Endothelial cell of umbilical vein (primary cell): ENCODE measurements at regions not wholly inside any gene's neighbourhood (a gene's known extent, or its start where the extent isn't known, plus 50 kb on each side); places are given as distances from the start of the nearest gene placed in this dataset.

Source experiments
- BruUV-seq: library from RNA; stranded (reverse); fragments of 400-500 nt; replicated peaks from 2 replicates; lab custom pipeline; 2021; lab: Mats Ljungman, UMichigan
- CTCF ChIA-PET: fragments of 300-600, 350-600 bp; sonication (Branson Sonifier 250); formaldehyde crosslinking; loops from one replicate; lab custom pipeline; 2021; ENCODE audit warnings: antibody characterized with exemption, inconsistent platforms; lab: Charles Lee
- POLR2A ChIA-PET: fragments of 300-600, 350-600 bp; sonication (Branson Sonifier 250); formaldehyde crosslinking; loops from one replicate; lab custom pipeline; 2021; ENCODE audit warnings: antibody characterized with exemption, inconsistent platforms; lab: Charles Lee
- DNase-seq: peaks from one replicate; pipeline ENCODE4 v3.0.0-alpha.2; 2011; ENCODE audit warnings: low read depth, low spot score
- FAIRE-seq: peaks from 2 replicates; lab custom pipeline; 2011; peaks lifted over from hg19 to GRCh38; lab: Jason Lieb, UNC
- H2AFZ ChIP-seq: 2 replicates; pipeline ENCODE4 v1.6.0; 2012; ENCODE audit warnings: low read depth, low read length, control low read depth, inconsistent platforms
- H3K27ac ChIP-seq: 2 replicates; pipeline ENCODE4 v1.5.1; 2011; ENCODE audit warnings: low read depth, mild to moderate bottlenecking, control low read depth, low read length, moderate library complexity; ENCODE audit not compliant: insufficient read depth
- H3K27me3 ChIP-seq, 2 experiments: 2 replicates each; pipeline versions ENCODE4 v1.6.0 to v1.6.1; 2011; ENCODE audit warnings: low read length in 2 of 2, mixed read lengths in 1 of 2; ENCODE audit not compliant: control insufficient read depth in 2 of 2, insufficient read depth in 2 of 2
- H3K36me3 ChIP-seq, 2 experiments: 2 replicates in 1 of 2; 3 replicates in 1 of 2; pipeline ENCODE4 v1.5.1; 2011; ENCODE audit warnings: low read length in 2 of 2, mild to moderate bottlenecking in 1 of 2, moderate library complexity in 1 of 2; ENCODE audit not compliant: control insufficient read depth in 2 of 2, insufficient read depth in 2 of 2; ENCODE audit errors: extremely low read depth in 1 of 2
- H3K4me1 ChIP-seq: 3 replicates; pipeline ENCODE4 v1.5.1; 2011; ENCODE audit warnings: mild to moderate bottlenecking, low read length; ENCODE audit not compliant: control insufficient read depth, insufficient read depth; ENCODE audit errors: extremely low read depth
- H3K4me2 ChIP-seq: 2 replicates; pipeline ENCODE4 v1.6.1; 2011; ENCODE audit warnings: low read length, control low read depth, mixed read lengths; ENCODE audit not compliant: insufficient read depth
- H3K4me3 ChIP-seq, 3 experiments: fragments of 200-600 bp in 1 of 3; sonication (generic), shearing (Covaris generic) in 1 of 3; replicated peaks in 1 of 3; 2 replicates each; pipeline ENCODE4 v1.5.1; 2011 to 2016; ENCODE audit warnings: control low read depth in 3 of 3, low read length in 3 of 3, mild to moderate bottlenecking in 2 of 3, inconsistent platforms in 1 of 3, low read depth in 1 of 3, moderate library complexity in 1 of 3; ENCODE audit not compliant: insufficient read depth in 1 of 3
- H3K79me2 ChIP-seq: 2 replicates; pipeline ENCODE4 v1.6.0; 2012; ENCODE audit warnings: low read length, inconsistent platforms; ENCODE audit not compliant: control insufficient read depth, insufficient read depth
- H3K9ac ChIP-seq: replicated peaks from 2 replicates; pipeline ENCODE3; 2011; ENCODE audit warnings: low read length, control low read depth; ENCODE audit not compliant: insufficient read depth; ENCODE audit errors: extremely low read depth
- H3K9me1 ChIP-seq: replicated peaks from 3 replicates; pipeline ENCODE4 v1.6.0; 2011; ENCODE audit warnings: mild to moderate bottlenecking, low read length; ENCODE audit not compliant: control insufficient read depth, insufficient read depth; ENCODE audit errors: extremely low read depth
- H3K9me3 ChIP-seq: replicated peaks from 2 replicates; pipeline ENCODE4 v1.5.1; 2012; ENCODE audit warnings: low read length, inconsistent platforms; ENCODE audit not compliant: control insufficient read depth, insufficient read depth
- H4K20me1 ChIP-seq: replicated peaks from 2 replicates; pipeline ENCODE3; 2011; ENCODE audit warnings: mild to moderate bottlenecking, low read length; ENCODE audit not compliant: control insufficient read depth, insufficient read depth; ENCODE audit errors: extremely low read depth
- EZH2 ChIP-seq: IDR thresholded peaks from 2 replicates; pipeline ENCODE4 v1.6.1; 2012; ENCODE audit warnings: borderline replicate concordance, low read depth, mild to moderate bottlenecking, moderate library complexity, low read length, inconsistent platforms; ENCODE audit not compliant: severe bottlenecking
- FOS ChIP-seq: IDR thresholded peaks from 2 replicates; pipeline ENCODE4 v1.6.1; 2011; ENCODE audit warnings: mild to moderate bottlenecking, low read length, moderate library complexity, borderline replicate concordance; ENCODE audit not compliant: insufficient read depth
- GATA2 ChIP-seq: IDR thresholded peaks from 2 replicates; pipeline ENCODE4 v1.7.0; 2011; ENCODE audit warnings: low read depth, mild to moderate bottlenecking, moderate library complexity, mixed read lengths, low read length; ENCODE audit not compliant: insufficient read length, insufficient read depth
- JUN ChIP-seq: IDR thresholded peaks from 2 replicates; pipeline ENCODE4 v1.6.1; 2011; ENCODE audit warnings: borderline replicate concordance, low read depth; ENCODE audit not compliant: insufficient read length, insufficient read depth
- MAX ChIP-seq: IDR thresholded peaks from 2 replicates; pipeline ENCODE4 v1.6.1; 2011; ENCODE audit not compliant: insufficient read depth, insufficient read length
- MYC ChIP-seq: IDR thresholded peaks from one replicate; pipeline ENCODE4 v1.6.1; 2011; ENCODE audit warnings: mild to moderate bottlenecking, low read depth, low read length
- POLR2A ChIP-seq: IDR thresholded peaks from 2 replicates; pipeline ENCODE4 v1.6.1; 2012; ENCODE audit warnings: low read depth, mild to moderate bottlenecking, control low read depth, low read length
- POLR2AphosphoS5 ChIP-seq: IDR thresholded peaks from 2 replicates; pipeline ENCODE4 v1.6.1; 2012; ENCODE audit warnings: low read depth, mild to moderate bottlenecking, control low read depth, low read length, moderate library complexity; ENCODE audit not compliant: insufficient read depth
- dilution Hi-C: fragments of 300-500 bp; cut with MboI; formaldehyde crosslinking; loops from one replicate; pipeline ENCODE4 v1.15.0; 2019; ENCODE audit warnings: low sequenced_read_pairs; ENCODE audit not compliant: extremely low pct_ligation_motif_present
- intact Hi-C: fragments of 100-400 bp; cut with micrococcal nuclease; formaldehyde crosslinking; loops from one replicate; pipeline ENCODE4 v1.10.0; 2022
- TF ChIP-seq, protein P1 (sequence below), 2 donors: IDR thresholded peaks; 1 replicate in 1 of 2; 2 replicates in 1 of 2; pipeline ENCODE4 v1.5.1; 2011; ENCODE audit warnings: low read length in 2 of 2, mild to moderate bottlenecking in 2 of 2, moderate library complexity in 2 of 2, control low read depth in 1 of 2, inconsistent platforms in 1 of 2, low read depth in 1 of 2; ENCODE audit not compliant: insufficient read depth in 1 of 2; ENCODE audit errors: extremely low read depth in 1 of 2

DNA sequence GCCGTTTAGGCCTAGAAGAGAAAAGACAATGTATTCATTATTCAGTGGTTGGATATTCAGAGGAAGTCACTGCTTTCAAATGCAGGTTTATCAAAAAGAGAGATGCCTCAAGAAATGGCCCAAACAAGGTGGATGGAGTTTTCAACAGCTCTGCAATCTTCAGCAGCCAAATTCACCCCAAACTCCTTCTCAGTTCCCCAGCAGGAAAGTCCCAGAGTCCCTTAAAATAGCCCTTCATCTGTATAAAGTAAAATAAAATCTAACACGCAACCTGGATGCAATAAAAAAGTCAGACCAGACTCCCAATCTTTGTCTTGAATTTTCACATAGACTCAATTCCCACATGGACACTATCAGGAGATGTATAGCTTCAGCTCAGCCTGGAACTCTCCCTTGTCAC, 101.6 kb upstream of the SPATA12 start:
- no peaks in the 10 kb centered on the region for H3K79me2 ChIP-seq
- H3K9me3 ChIP-seq = no peaks in the 10 kb centered on the region
- intact Hi-C loops = no loop called here
- no TSS peak for BruUV-seq
- H4K20me1 ChIP-seq = no peaks in the 10 kb centered on the region
- no peaks in the 10 kb centered on the region for H3K27me3 ChIP-seq
- dilution Hi-C loops = no loop called here
- H3K9me1 ChIP-seq = no peaks in the 10 kb centered on the region
- no peak for TF ChIP-seq POLR2AphosphoS5
- TF ChIP-seq POLR2A = no peak
- TF ChIP-seq MYC = no peak
- no peak for TF ChIP-seq JUN
- no peak for TF ChIP-seq GATA2
- no peak for TF ChIP-seq EZH2
- no peak for TF ChIP-seq MAX
- TF ChIP-seq FOS = no peak
- TF ChIP-seq, protein P1, sequence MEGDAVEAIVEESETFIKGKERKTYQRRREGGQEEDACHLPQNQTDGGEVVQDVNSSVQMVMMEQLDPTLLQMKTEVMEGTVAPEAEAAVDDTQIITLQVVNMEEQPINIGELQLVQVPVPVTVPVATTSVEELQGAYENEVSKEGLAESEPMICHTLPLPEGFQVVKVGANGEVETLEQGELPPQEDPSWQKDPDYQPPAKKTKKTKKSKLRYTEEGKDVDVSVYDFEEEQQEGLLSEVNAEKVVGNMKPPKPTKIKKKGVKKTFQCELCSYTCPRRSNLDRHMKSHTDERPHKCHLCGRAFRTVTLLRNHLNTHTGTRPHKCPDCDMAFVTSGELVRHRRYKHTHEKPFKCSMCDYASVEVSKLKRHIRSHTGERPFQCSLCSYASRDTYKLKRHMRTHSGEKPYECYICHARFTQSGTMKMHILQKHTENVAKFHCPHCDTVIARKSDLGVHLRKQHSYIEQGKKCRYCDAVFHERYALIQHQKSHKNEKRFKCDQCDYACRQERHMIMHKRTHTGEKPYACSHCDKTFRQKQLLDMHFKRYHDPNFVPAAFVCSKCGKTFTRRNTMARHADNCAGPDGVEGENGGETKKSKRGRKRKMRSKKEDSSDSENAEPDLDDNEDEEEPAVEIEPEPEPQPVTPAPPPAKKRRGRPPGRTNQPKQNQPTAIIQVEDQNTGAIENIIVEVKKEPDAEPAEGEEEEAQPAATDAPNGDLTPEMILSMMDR (IDR thresholded peaks at IDR 0.05; ENCODE audit: extremely low read depth in 1 of 2, insufficient read depth in 1 of 2, low read depth in 1 of 2, low read length in 2 of 2) = no peak
- H3K4me3 ChIP-seq = no peak overlapping the region
- no peak for FAIRE-seq
- no peak overlapping the region for H3K4me2 ChIP-seq
- ChIA-PET CTCF (interaction anchor here (1.4 to 2.1 kb wide), 3 partner anchors 17 to 140 kb away, joined by 3 to 10 read pairs (median 3); no protein-coding TSS in a partner anchor), POLR2A (interaction anchor here (0.7 kb wide), 1 partner anchor 135 kb away, joined by 4 read pairs; no protein-coding TSS in a partner anchor)
- H3K36me3 ChIP-seq = no peaks in the 10 kb centered on the region
- H3K4me1 ChIP-seq = no peaks in the 10 kb centered on the region
- H3K9ac ChIP-seq = no peak overlapping the region
- DNase-seq = no peak
- no peak overlapping the region for H3K27ac ChIP-seq
- no peak overlapping the region for H2AFZ ChIP-seq
